Ishikawa (cell line): ENCODE measurements at regions not wholly inside any gene's neighbourhood (a gene's known extent, or its start where the extent isn't known, plus 50 kb on each side); places are given as distances from the start of the nearest gene placed in this dataset.

Source experiments
- CEBPB ChIP-seq: IDR thresholded peaks from 2 replicates; pipeline ENCODE4 v1.6.1; 2012
- CREB1 ChIP-seq: IDR thresholded peaks from 2 replicates; pipeline ENCODE4 v1.6.1; 2012; ENCODE audit warnings: low read depth
- EGR1 ChIP-seq: IDR thresholded peaks from 2 replicates; pipeline ENCODE4 v1.6.1; 2012
- EP300 ChIP-seq: IDR thresholded peaks from 2 replicates; pipeline ENCODE4 v1.6.1; 2012; ENCODE audit warnings: borderline replicate concordance
- FOXM1 ChIP-seq: IDR thresholded peaks from 2 replicates; pipeline ENCODE4 v1.6.1; 2012; ENCODE audit warnings: low read depth, borderline replicate concordance
- MAX ChIP-seq: IDR thresholded peaks from 2 replicates; pipeline ENCODE4 v1.6.1; 2012
- NFIC ChIP-seq: IDR thresholded peaks from 2 replicates; pipeline ENCODE4 v1.6.1; 2012
- RAD21 ChIP-seq: IDR thresholded peaks from 2 replicates; pipeline ENCODE4 v1.6.1; 2012; ENCODE audit warnings: low read depth
- REST ChIP-seq: IDR thresholded peaks from 2 replicates; pipeline ENCODE4 v1.6.1; 2012; ENCODE audit warnings: low read depth, mild to moderate bottlenecking
- TAF1 ChIP-seq: IDR thresholded peaks from 2 replicates; pipeline ENCODE4 v1.6.1; 2012; ENCODE audit warnings: low read depth, mild to moderate bottlenecking
- TCF12 ChIP-seq: IDR thresholded peaks from 2 replicates; pipeline ENCODE4 v1.6.1; 2012; ENCODE audit warnings: low read depth
- TEAD4 ChIP-seq: IDR thresholded peaks from 2 replicates; pipeline ENCODE4 v1.6.1; 2012
- YY1 ChIP-seq: IDR thresholded peaks from 2 replicates; pipeline ENCODE4 v1.6.1; 2012; ENCODE audit warnings: low read depth
- ZBTB7A ChIP-seq: IDR thresholded peaks from 2 replicates; pipeline ENCODE4 v1.6.1; 2012; ENCODE audit warnings: low read depth

- TF ChIP-seq TAF1 (no peak), RAD21 (no peak), MAX (no peak), REST (no peak), EP300 (no peak), CEBPB (no peak), YY1 (no peak), TEAD4 (no peak), ZBTB7A (no peak), TCF12 (no peak), CREB1 (no peak), NFIC (no peak), FOXM1 (no peak), EGR1 (no peak)
Measured at GRCh38 chr2:21291426-21291825, 167.7 kb downstream of the TDRD15 start.
